ENCODE measurements at regions not wholly inside any gene's neighbourhood (a gene's known extent, or its start where the extent isn't known, plus 50 kb on each side); places are given as distances from the start of the nearest gene placed in this dataset.
"Not testable (repeated sequence)": the region's sequence is repeated elsewhere in the genome, so short reads cannot be mapped to it uniquely, and the experiment has no call there.

DNA sequence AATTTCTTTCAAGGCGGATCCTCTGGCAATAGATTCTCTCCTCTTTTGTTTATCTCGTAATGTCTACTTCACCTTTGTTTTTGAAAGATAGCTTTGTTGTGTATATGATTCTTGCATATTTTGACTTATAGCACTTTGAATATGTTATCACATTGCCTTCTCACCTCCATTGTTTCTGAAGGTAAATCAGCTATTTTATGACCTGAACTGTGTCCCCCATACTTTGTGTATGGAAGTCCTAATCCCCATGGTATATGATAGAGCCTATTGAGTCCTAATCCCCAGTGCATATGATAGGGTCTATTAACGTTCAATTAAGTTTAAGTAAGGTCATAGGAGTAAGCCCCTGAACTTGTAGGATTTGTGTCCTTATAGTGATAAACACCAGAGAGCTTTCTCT, 910.2 kb upstream of the NUDT12 start:
- POLR2A ChIA-PET: no interaction called here
- TF ChIP-seq, protein P1, sequence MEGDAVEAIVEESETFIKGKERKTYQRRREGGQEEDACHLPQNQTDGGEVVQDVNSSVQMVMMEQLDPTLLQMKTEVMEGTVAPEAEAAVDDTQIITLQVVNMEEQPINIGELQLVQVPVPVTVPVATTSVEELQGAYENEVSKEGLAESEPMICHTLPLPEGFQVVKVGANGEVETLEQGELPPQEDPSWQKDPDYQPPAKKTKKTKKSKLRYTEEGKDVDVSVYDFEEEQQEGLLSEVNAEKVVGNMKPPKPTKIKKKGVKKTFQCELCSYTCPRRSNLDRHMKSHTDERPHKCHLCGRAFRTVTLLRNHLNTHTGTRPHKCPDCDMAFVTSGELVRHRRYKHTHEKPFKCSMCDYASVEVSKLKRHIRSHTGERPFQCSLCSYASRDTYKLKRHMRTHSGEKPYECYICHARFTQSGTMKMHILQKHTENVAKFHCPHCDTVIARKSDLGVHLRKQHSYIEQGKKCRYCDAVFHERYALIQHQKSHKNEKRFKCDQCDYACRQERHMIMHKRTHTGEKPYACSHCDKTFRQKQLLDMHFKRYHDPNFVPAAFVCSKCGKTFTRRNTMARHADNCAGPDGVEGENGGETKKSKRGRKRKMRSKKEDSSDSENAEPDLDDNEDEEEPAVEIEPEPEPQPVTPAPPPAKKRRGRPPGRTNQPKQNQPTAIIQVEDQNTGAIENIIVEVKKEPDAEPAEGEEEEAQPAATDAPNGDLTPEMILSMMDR (IDR thresholded peaks at IDR 0.05): no peak
- intact Hi-C loops (cut with micrococcal nuclease): no loop called here
- peaks cover 17% of the 10 kb centered on the region for H3K9me3 Mint-ChIP-seq
- no peak overlapping the region for H3K4me3 Mint-ChIP-seq
- no peak for DNase-seq
- H3K36me3 Mint-ChIP-seq (ENCODE audit: low read depth): no peaks in the 10 kb centered on the region
- no peaks in the 10 kb centered on the region for H3K4me1 Mint-ChIP-seq
- H3K27ac Mint-ChIP-seq: no peak overlapping the region
- H3K27me3 Mint-ChIP-seq: no peaks in the 10 kb centered on the region
- ATAC-seq (ENCODE audit: low read depth): no peak
- CTCF ChIA-PET: no interaction called here

DNA sequence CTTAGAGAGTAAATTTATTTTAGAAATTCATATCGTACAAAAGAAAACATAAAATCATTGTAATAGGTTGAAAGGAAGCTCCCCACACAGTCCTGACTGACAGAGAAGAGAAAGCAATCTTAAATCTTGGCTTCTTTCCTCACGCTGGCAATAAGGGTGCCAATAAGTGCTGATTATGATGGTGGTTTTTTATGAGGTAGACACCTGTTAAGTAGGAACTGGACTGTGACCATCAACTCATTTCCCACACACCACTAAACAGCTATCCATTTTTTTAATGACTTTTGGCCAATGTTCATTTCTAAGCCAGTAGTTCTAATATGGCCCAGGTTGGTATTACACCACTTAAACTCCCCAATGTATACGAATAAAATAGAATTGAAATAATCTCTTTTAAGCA, 893.5 kb upstream of the NUDT12 start:
- no peak overlapping the region for H3K27ac Mint-ChIP-seq
- H3K4me1 Mint-ChIP-seq: no peaks in the 10 kb centered on the region
- DNase-seq (no peak), ATAC-seq (ENCODE audit: low read depth) (no peak)
- H3K36me3 Mint-ChIP-seq (ENCODE audit: low read depth): no peaks in the 10 kb centered on the region
- peaks cover 9% of the 10 kb centered on the region for H3K9me3 Mint-ChIP-seq
- TF ChIP-seq, protein P1 (IDR thresholded peaks at IDR 0.05): no peak
- POLR2A ChIA-PET: no interaction called here
- CTCF ChIA-PET: no interaction called here
- H3K4me3 Mint-ChIP-seq: no peak overlapping the region
- intact Hi-C loops (cut with micrococcal nuclease): no loop called here
- H3K27me3 Mint-ChIP-seq: no peaks in the 10 kb centered on the region

- Mint-ChIP-seq H3K36me3 (ENCODE audit: low read depth) (no peaks in the 10 kb centered on the region), H3K4me3 (no peak overlapping the region), H3K4me1 (no peaks in the 10 kb centered on the region), H3K27me3 (no peaks in the 10 kb centered on the region), H3K9me3 (peaks cover 3% of the 10 kb centered on the region), H3K27ac (no peak overlapping the region)
- CTCF ChIA-PET: no interaction called here
- TF ChIP-seq, protein P1 (IDR thresholded peaks at IDR 0.05): no peak
- intact Hi-C loops (cut with micrococcal nuclease): no loop called here
- POLR2A ChIA-PET: no interaction called here
- DNase-seq (no peak), ATAC-seq (ENCODE audit: low read depth) (no peak)
Observed at GRCh38 chr5:104452550-104452949, 890.0 kb upstream of the NUDT12 start.

GRCh38 chr5:104451911-104452310, 889.3 kb upstream of the NUDT12 start:
- H3K36me3 Mint-ChIP-seq (ENCODE audit: low read depth); CTCF ChIA-PET; intact Hi-C loops (cut with micrococcal nuclease); H3K9me3 Mint-ChIP-seq; H3K27ac Mint-ChIP-seq; POLR2A ChIA-PET; DNase-seq; H3K27me3 Mint-ChIP-seq; ATAC-seq (ENCODE audit: low read depth); H3K4me1 Mint-ChIP-seq; H3K4me3 Mint-ChIP-seq: not testable (repeated sequence)

GRCh38 chr5:104444656-104445055, 882.1 kb upstream of the NUDT12 start:
- no peak for DNase-seq
- Mint-ChIP-seq H3K27ac (no peak overlapping the region), H3K9me3 (peaks cover 5% of the 10 kb centered on the region), H3K36me3 (ENCODE audit: low read depth) (no peaks in the 10 kb centered on the region), H3K27me3 (no peaks in the 10 kb centered on the region), H3K4me1 (no peaks in the 10 kb centered on the region), H3K4me3 (no peak overlapping the region)
- ATAC-seq (ENCODE audit: low read depth): no peak
- intact Hi-C loops (cut with micrococcal nuclease): no loop called here
- TF ChIP-seq, protein P1 (IDR thresholded peaks at IDR 0.05): no peak
- CTCF ChIA-PET: no interaction called here
- POLR2A ChIA-PET: no interaction called here

DNA sequence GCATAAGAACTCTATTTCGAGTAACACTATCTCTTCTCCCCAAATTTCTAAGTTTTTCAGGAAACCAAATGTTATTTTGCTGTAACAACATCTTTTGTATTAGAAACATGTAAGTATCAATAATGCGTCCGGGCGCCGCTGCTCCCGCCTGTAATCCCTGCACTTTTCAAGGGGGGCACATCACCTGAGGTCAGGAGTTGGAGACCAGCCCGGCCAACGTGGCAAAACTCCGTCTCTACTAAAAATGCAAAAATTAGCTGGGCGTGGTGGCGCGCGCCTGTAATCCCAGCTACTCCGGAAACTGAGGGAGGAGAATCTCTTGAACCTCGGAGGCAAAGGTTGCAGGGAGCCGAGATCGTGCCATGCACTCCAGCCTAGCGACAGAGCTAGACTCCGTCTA, 881.1 kb upstream of the NUDT12 start:
- Mint-ChIP-seq H3K9me3 (peaks cover 5% of the 10 kb centered on the region), H3K27ac (no peak overlapping the region), H3K4me3 (no peak overlapping the region), H3K4me1 (no peaks in the 10 kb centered on the region), H3K27me3 (no peaks in the 10 kb centered on the region), H3K36me3 (ENCODE audit: low read depth) (no peaks in the 10 kb centered on the region)
- intact Hi-C loops (cut with micrococcal nuclease): no loop called here
- DNase-seq: no peak
- ChIA-PET POLR2A (no interaction called here), CTCF (no interaction called here)
- TF ChIP-seq, protein P1 (IDR thresholded peaks at IDR 0.05): no peak
- no peak for ATAC-seq (ENCODE audit: low read depth)

All from activated B cell treated with CpG ODN at 0.5 μM for 24 hours (primary cell).